K562 (cell line): ENCODE measurements at regions not wholly inside any gene's neighbourhood (a gene's known extent, or its start where the extent isn't known, plus 50 kb on each side); places are given as distances from the start of the nearest gene placed in this dataset.

Source experiments
- ATAC-seq: fragments of 200-7000 bp; cut with Tn5 transposase; 3 replicates; pipeline ENCODE4 v1.9.1; 2020; ENCODE audit warnings: moderate library complexity
- BruUV-seq: library from RNA; stranded (reverse); fragments of 400-500 nt; replicated peaks from 2 replicates; lab custom pipeline; 2021; lab: Mats Ljungman, UMichigan
- CTCF ChIA-PET: fragments of 300-600 bp; formaldehyde crosslinking; extraction: SDS; loops from one replicate; lab custom pipeline; 2021; ENCODE audit warnings: low intra/inter-chr PET ratio; lab: Yijun Ruan, JAX
- POLR2A ChIA-PET: fragments of 300-600, 350-650 bp; sonication (Branson Sonifier 250); formaldehyde crosslinking; extraction: SDS; loops from one replicate; lab custom pipeline; 2021; ENCODE audit warnings: antibody characterized with exemption, inconsistent platforms; lab: Yijun Ruan, JAX
- DNase-seq, 4 experiments: peaks; one replicate each; pipeline versions ENCODE4 v3.0.0 to v3.0.0-alpha.2; 2011 to 2018; ENCODE audit warnings: low spot score in 3 of 4, mixed read lengths in 3 of 4; ENCODE audit errors: extremely low read depth in 1 of 4
- FAIRE-seq: peaks from 2 replicates; lab custom pipeline; 2011; peaks lifted over from hg19 to GRCh38; lab: Jason Lieb, UNC
- H2AFZ ChIP-seq: 2 replicates; pipeline ENCODE4 v1.6.0; 2011; ENCODE audit warnings: low read depth, low read length, control low read depth, inconsistent platforms
- H3K27ac ChIP-seq: fragments of 200-600 bp; 3 replicates; pipeline ENCODE4 v1.8.0; 2011; ENCODE audit warnings: low read depth, mild to moderate bottlenecking, control low read depth, inconsistent platforms, low read length, moderate library complexity, mixed read lengths; ENCODE audit errors: extremely low read depth
- H3K27me3 ChIP-seq, 2 experiments: fragments of 300-600 bp in 1 of 2; 2 replicates in 1 of 2; 3 replicates in 1 of 2; pipeline versions ENCODE4 v1.6.0 to v1.8.0; 2011; ENCODE audit warnings: inconsistent platforms in 2 of 2, low read length in 2 of 2, mild to moderate bottlenecking in 1 of 2, mixed read lengths in 1 of 2, moderate library complexity in 1 of 2; ENCODE audit not compliant: control insufficient read depth in 2 of 2, insufficient read depth in 2 of 2
- H3K36me3 ChIP-seq: fragments of 300-600 bp; 3 replicates; pipeline ENCODE4 v1.8.0; 2011; ENCODE audit warnings: mild to moderate bottlenecking, low read length, inconsistent platforms; ENCODE audit not compliant: control insufficient read depth, insufficient read depth
- H3K4me1 ChIP-seq, 2 experiments: fragments of 200-600 bp in 1 of 2; replicated peaks in 1 of 2; 2 replicates in 1 of 2; 3 replicates in 1 of 2; pipeline versions ENCODE4 v1.5.1 to v1.8.0; 2011; ENCODE audit warnings: inconsistent platforms in 2 of 2, low read length in 2 of 2, mild to moderate bottlenecking in 1 of 2, mixed read lengths in 1 of 2, moderate library complexity in 1 of 2; ENCODE audit not compliant: control insufficient read depth in 2 of 2, insufficient read depth in 2 of 2
- H3K4me2 ChIP-seq: 2 replicates; pipeline ENCODE4 v1.6.1; 2011; ENCODE audit warnings: low read length, control low read depth, inconsistent platforms, mixed read lengths; ENCODE audit not compliant: insufficient read depth
- H3K4me3 ChIP-seq: fragments of 200-600 bp; sonication (generic), shearing (Covaris generic); 2 replicates; pipeline ENCODE4 v1.5.1; 2016; ENCODE audit warnings: control low read depth, inconsistent platforms
- H3K79me2 ChIP-seq: fragments of 200-600 bp; 3 replicates; pipeline ENCODE4 v1.8.0; 2011; ENCODE audit warnings: low read length, inconsistent platforms; ENCODE audit not compliant: control insufficient read depth, insufficient read depth
- H3K9ac ChIP-seq, 2 experiments: 2 replicates each; pipeline versions ENCODE4 v1.6.0 to v1.6.1; 2011; ENCODE audit warnings: low read depth in 2 of 2, low read length in 2 of 2, control low read depth in 1 of 2, inconsistent platforms in 1 of 2, mild to moderate bottlenecking in 1 of 2, mixed read lengths in 1 of 2; ENCODE audit not compliant: insufficient read depth in 1 of 2
- H3K9me1 ChIP-seq: one replicate; pipeline ENCODE4 v1.6.0; 2011; ENCODE audit warnings: inconsistent platforms, mild to moderate bottlenecking, low read length, moderate library complexity; ENCODE audit not compliant: control insufficient read depth, insufficient read depth
- H3K9me3 ChIP-seq: replicated peaks from 2 replicates; pipeline ENCODE4 v1.5.1; 2011; ENCODE audit warnings: low read depth, low read length, inconsistent platforms; ENCODE audit not compliant: control insufficient read depth, insufficient read depth
- H4K20me1 ChIP-seq: replicated peaks from 2 replicates; pipeline ENCODE4 v1.6.1; 2011; ENCODE audit warnings: low read length, inconsistent platforms, mixed read lengths; ENCODE audit not compliant: control insufficient read depth, insufficient read depth
- CREBBP ChIP-seq: IDR thresholded peaks from one replicate; pipeline ENCODE4 v1.6.1; 2012; ENCODE audit warnings: low read depth, mild to moderate bottlenecking, control low read depth, inconsistent platforms, low read length
- DPF2 ChIP-seq: fragments of 450-650 bp; IDR thresholded peaks from 2 replicates; pipeline ENCODE4 v1.6.1; 2016
- L3MBTL2 ChIP-seq: fragments of 450-650 bp; IDR thresholded peaks from 2 replicates; pipeline ENCODE4 v1.6.1; 2016; ENCODE audit warnings: mild to moderate bottlenecking, moderate library complexity
- MEIS2 ChIP-seq: fragments of 450-650 bp; IDR thresholded peaks from 2 replicates; pipeline ENCODE4 v1.6.1; 2014; ENCODE audit warnings: mild to moderate bottlenecking; ENCODE audit not compliant: partially characterized antibody
- MYNN ChIP-seq, 2 experiments: sonication (generic); formaldehyde crosslinking in 1 of 2; IDR thresholded peaks; 2 replicates each; pipeline versions ENCODE4 v1.5.0 to v1.6.1; 2016 to 2020; ENCODE audit warnings: antibody characterized with exemption in 1 of 2, missing genetic modification reagents in 1 of 2
- SAP30 ChIP-seq: fragments of 200-600 bp; sonication (generic); IDR thresholded peaks from 2 replicates; pipeline ENCODE4 v1.6.1; 2012; ENCODE audit warnings: borderline replicate concordance, low read depth, mild to moderate bottlenecking, moderate library complexity, low read length, control low read depth, inconsistent platforms; ENCODE audit not compliant: insufficient read depth, poor library complexity, severe bottlenecking
- SOX6 ChIP-seq: fragments of 450-650 bp; IDR thresholded peaks from 2 replicates; pipeline ENCODE4 v1.6.1; 2014; ENCODE audit warnings: mild to moderate bottlenecking
- XRCC5 ChIP-seq: fragments of 200-400 bp; formaldehyde crosslinking; IDR thresholded peaks from 2 replicates; pipeline ENCODE4 v1.6.1; 2017; ENCODE audit warnings: low read depth, mild to moderate bottlenecking, low read length
- ZNF75A ChIP-seq: fragments of 450-650 bp; formaldehyde crosslinking; IDR thresholded peaks from 2 replicates; pipeline ENCODE4 v1.4.0; 2020; ENCODE audit warnings: mild to moderate bottlenecking
- WGBS: fragments of 100-300 bp; shearing (Covaris generic); methylation state at CpG from one replicate; pipeline ENCODE4 v1.1.6; 2016; ENCODE audit warnings: low coverage, mixed read lengths; ENCODE audit not compliant: insufficient coverage; ENCODE audit errors: missing lambda C conversion rate; 5-methylcytosine and 5-hydroxymethylcytosine counted together
- in situ Hi-C: fragments of 300-500 bp; cut with MboI; formaldehyde crosslinking; loops from 4 replicates; pipeline ENCODE4 v1.15.0; 2018; ENCODE audit warnings: inconsistent platforms, mixed read lengths
- intact Hi-C: fragments of 100-400 bp; cut with micrococcal nuclease; formaldehyde crosslinking; loops from 2 replicates; pipeline ENCODE4 v1.14.2; 2022

GRCh38 chr9:78792745-78793144 lies 495.8 kb downstream of the PSAT1 start:
- CTCF ChIA-PET = no interaction called here
- Histone ChIP-seq H4K20me1 (no peaks in the 10 kb centered on the region), H3K4me2 (no peak overlapping the region), H3K4me1 (no peaks in the 10 kb centered on the region), H3K27ac (no peak overlapping the region), H3K9ac (no peak overlapping the region), H3K4me3 (no peak overlapping the region), H3K9me1 (no peaks in the 10 kb centered on the region), H2AFZ (no peak overlapping the region), H3K79me2 (no peaks in the 10 kb centered on the region), H3K36me3 (no peaks in the 10 kb centered on the region), H3K9me3 (no peaks in the 10 kb centered on the region), H3K27me3 (no peaks in the 10 kb centered on the region)
- in situ Hi-C loops = no loop called here
- DNase-seq (no peak), FAIRE-seq (no peak), ATAC-seq (no peak)
- 0% methylated on average over 3 of the region's 3 CpGs for WGBS
- POLR2A ChIA-PET = no interaction called here
- intact Hi-C loops = no loop called here
- no TSS peak for BruUV-seq
- TF ChIP-seq MYNN (IDR thresholded peaks at IDR 0.05) = no peak
- TF ChIP-seq MYNN (CRISPR knock-in tag; IDR thresholded peaks at IDR 0.05) = no peak
- no peak for TF ChIP-seq SOX6
- TF ChIP-seq SAP30 = no peak
- TF ChIP-seq DPF2 = no peak
- no peak for TF ChIP-seq MEIS2
- no peak for TF ChIP-seq XRCC5
- no peak for TF ChIP-seq CREBBP
- no peak for TF ChIP-seq ZNF75A (CRISPR knock-in tag)
- no peak for TF ChIP-seq L3MBTL2
